Neuronal stem cell (in vitro differentiated cells): ENCODE measurements at regions not wholly inside any gene's neighbourhood (a gene's known extent, or its start where the extent isn't known, plus 50 kb on each side); places are given as distances from the start of the nearest gene placed in this dataset.

Experiments
- DNase-seq: peaks from one replicate; pipeline ENCODE4 v3.0.0-alpha.2; 2013; ENCODE audit warnings: low spot score
- H2AFZ ChIP-seq: one replicate; pipeline ENCODE4 v1.6.1; 2013; ENCODE audit warnings: mild to moderate bottlenecking, low read length, inconsistent platforms
- H2AK5ac ChIP-seq: 2 replicates; pipeline ENCODE4 v1.6.1; 2013; ENCODE audit warnings: low read depth, mild to moderate bottlenecking, inconsistent platforms, low read length, moderate library complexity, mixed read lengths
- H2BK120ac ChIP-seq: 2 replicates; pipeline ENCODE4 v1.6.1; 2013; ENCODE audit warnings: low read depth, mild to moderate bottlenecking, inconsistent platforms, low read length, moderate library complexity, mixed read lengths
- H2BK12ac ChIP-seq: one replicate; pipeline ENCODE4 v1.6.1; 2013; ENCODE audit warnings: low read length, inconsistent platforms
- H2BK15ac ChIP-seq: 2 replicates; pipeline ENCODE4 v1.6.1; 2013; ENCODE audit warnings: mild to moderate bottlenecking, low read length, inconsistent platforms, mixed read lengths
- H2BK5ac ChIP-seq: one replicate; pipeline ENCODE4 v1.6.1; 2013; ENCODE audit warnings: inconsistent platforms, mild to moderate bottlenecking, low read length, moderate library complexity
- H3K14ac ChIP-seq: one replicate; pipeline ENCODE4 v1.6.1; 2013; ENCODE audit warnings: low read length, inconsistent platforms
- H3K18ac ChIP-seq: 2 replicates; pipeline ENCODE4 v1.6.1; 2013; ENCODE audit warnings: low read length, inconsistent platforms
- H3K23ac ChIP-seq: 2 replicates; pipeline ENCODE4 v1.6.1; 2013; ENCODE audit warnings: low read depth, mild to moderate bottlenecking, mixed read lengths, low read length, inconsistent platforms; ENCODE audit not compliant: poor library complexity
- H3K27ac ChIP-seq: replicated peaks from 3 replicates; pipeline ENCODE4 v1.5.1; 2013; ENCODE audit warnings: low read length, inconsistent platforms
- H3K27me3 ChIP-seq, 3 experiments: 2 replicates each; pipeline ENCODE4 v1.6.1; 2013; ENCODE audit warnings: low read length in 3 of 3, mild to moderate bottlenecking in 2 of 3, inconsistent platforms in 1 of 3, low read depth in 1 of 3, mixed read lengths in 1 of 3, moderate library complexity in 1 of 3; ENCODE audit not compliant: control insufficient read depth in 3 of 3, insufficient read depth in 3 of 3
- H3K36me3 ChIP-seq, 2 donors: replicated peaks in 1 of 2; 2 replicates each; pipeline ENCODE4 v1.6.1; 2013; ENCODE audit warnings: low read length in 2 of 2; ENCODE audit not compliant: control insufficient read depth in 2 of 2, insufficient read depth in 2 of 2
- H3K4ac ChIP-seq: 2 replicates; pipeline ENCODE4 v1.6.1; 2013; ENCODE audit warnings: inconsistent platforms, mild to moderate bottlenecking, low read length, moderate library complexity
- H3K4me1 ChIP-seq, 2 donors: 1 replicate in 1 of 2; 2 replicates in 1 of 2; pipeline ENCODE4 v1.6.1; 2013; ENCODE audit warnings: low read length in 2 of 2, low read depth in 1 of 2; ENCODE audit not compliant: control insufficient read depth in 2 of 2, insufficient read depth in 1 of 2
- H3K4me2 ChIP-seq: one replicate; pipeline ENCODE4 v1.6.1; 2013; ENCODE audit warnings: mild to moderate bottlenecking, low read length, inconsistent platforms; ENCODE audit not compliant: insufficient read depth, poor library complexity, severe bottlenecking
- H3K4me3 ChIP-seq, 2 donors: 2 replicates each; pipeline ENCODE4 v1.5.1; 2013; ENCODE audit warnings: low read length in 2 of 2, mild to moderate bottlenecking in 2 of 2, inconsistent platforms in 1 of 2, moderate library complexity in 1 of 2
- H3K79me1 ChIP-seq: one replicate; pipeline ENCODE4 v1.6.1; 2013; ENCODE audit warnings: low read depth, mild to moderate bottlenecking, inconsistent platforms, low read length, moderate library complexity
- H3K9ac ChIP-seq: one replicate; pipeline ENCODE4 v1.6.1; 2013; ENCODE audit warnings: mild to moderate bottlenecking, low read depth, low read length, inconsistent platforms; ENCODE audit not compliant: poor library complexity
- H3K9me3 ChIP-seq, 2 donors: replicated peaks in 1 of 2; 2 replicates each; pipeline versions ENCODE3 to v1.6.1; 2013; ENCODE audit warnings: low read length in 2 of 2, mild to moderate bottlenecking in 2 of 2, inconsistent platforms in 1 of 2, low read depth in 1 of 2, mixed read lengths in 1 of 2, moderate library complexity in 1 of 2; ENCODE audit not compliant: control insufficient read depth in 2 of 2, insufficient read depth in 1 of 2
- H4K8ac ChIP-seq: one replicate; pipeline ENCODE4 v1.6.1; 2013; ENCODE audit warnings: low read depth, mild to moderate bottlenecking, inconsistent platforms, low read length, moderate library complexity
- H4K91ac ChIP-seq: one replicate; pipeline ENCODE4 v1.6.1; 2013; ENCODE audit warnings: low read length, low read depth, mild to moderate bottlenecking, inconsistent platforms; ENCODE audit not compliant: poor library complexity
- WGBS, 2 donors: extraction: QIAGEN DNeasy Blood & Tissue Kit; methylation state at CpG; one replicate each; pipeline ENCODE4 v1.1.7; 2013; ENCODE audit warnings: missing lambda C conversion rate in 2 of 2, mixed read lengths in 1 of 2; ENCODE audit not compliant: insufficient read length in 2 of 2, insufficient replicate concordance in 1 of 2; ENCODE audit errors: extremely low coverage in 2 of 2; 5-methylcytosine and 5-hydroxymethylcytosine counted together

DNA sequence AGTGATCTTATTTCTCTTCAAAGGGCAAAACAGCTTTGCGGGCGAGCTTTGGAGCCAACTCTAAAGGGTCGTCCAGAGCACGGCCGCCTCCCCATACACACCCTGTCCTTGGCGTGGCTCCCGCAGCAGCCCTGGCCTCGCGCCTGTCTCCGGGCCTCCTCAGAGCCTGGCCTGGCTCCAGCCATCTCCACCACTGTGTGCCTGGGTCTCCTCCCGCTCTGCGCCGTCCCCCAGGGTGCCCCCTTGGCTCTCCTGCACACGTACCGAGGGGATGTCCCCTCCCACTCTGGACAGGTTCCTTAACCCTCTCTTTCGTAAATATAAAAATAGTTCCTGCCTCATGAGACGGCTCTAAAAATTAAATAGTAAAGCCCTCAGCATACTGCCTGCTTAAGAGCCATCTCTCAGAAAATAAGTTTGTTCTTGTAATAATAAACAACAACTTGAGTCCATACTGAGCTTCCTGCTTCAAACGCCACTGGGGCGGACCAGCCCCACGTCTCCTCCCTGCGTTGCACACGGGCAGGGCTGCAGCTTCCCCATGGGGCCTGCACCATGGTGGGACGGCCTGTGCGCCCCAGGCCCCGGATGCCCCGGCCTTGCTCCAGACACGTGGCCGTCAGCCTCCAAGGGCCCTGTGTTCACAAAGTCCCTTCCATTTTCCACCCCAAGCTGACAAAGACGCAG lies 226.2 kb downstream of the TTLL2 start:
- Histone ChIP-seq H3K9ac (no peak overlapping the region), H2AFZ (no peak overlapping the region), H3K36me3 (no peaks in the 10 kb centered on the region), H2BK5ac (no peak overlapping the region), H3K4me3 (no peak overlapping the region), H3K23ac (peak overlapping the region; percentile 66), H3K18ac (peak overlapping the region; percentile 69), H3K4me2 (no peak overlapping the region), H3K4ac (no peak overlapping the region), H4K8ac (no peak overlapping the region), H3K79me1 (no peaks in the 10 kb centered on the region), H2AK5ac (peak overlapping the region; percentile 95), H3K27ac (no peak overlapping the region), H3K14ac (peak overlapping the region; percentile 60), H3K4me1 (peaks cover 0 to 9% of the 10 kb centered on the region in 2 donors), H2BK120ac (no peak overlapping the region), H2BK15ac (peak overlapping the region; percentile 79), H2BK12ac (peak overlapping the region; percentile 60), H4K91ac (no peak overlapping the region), H3K9me3 (peaks cover 4% of the 10 kb centered on the region in 2 donors), H3K27me3 (no peaks in the 10 kb centered on the region)
- WGBS, 2 donors, result no CpG with 5 or more reads among the region's 29 CpGs
- no peak for DNase-seq

DNA sequence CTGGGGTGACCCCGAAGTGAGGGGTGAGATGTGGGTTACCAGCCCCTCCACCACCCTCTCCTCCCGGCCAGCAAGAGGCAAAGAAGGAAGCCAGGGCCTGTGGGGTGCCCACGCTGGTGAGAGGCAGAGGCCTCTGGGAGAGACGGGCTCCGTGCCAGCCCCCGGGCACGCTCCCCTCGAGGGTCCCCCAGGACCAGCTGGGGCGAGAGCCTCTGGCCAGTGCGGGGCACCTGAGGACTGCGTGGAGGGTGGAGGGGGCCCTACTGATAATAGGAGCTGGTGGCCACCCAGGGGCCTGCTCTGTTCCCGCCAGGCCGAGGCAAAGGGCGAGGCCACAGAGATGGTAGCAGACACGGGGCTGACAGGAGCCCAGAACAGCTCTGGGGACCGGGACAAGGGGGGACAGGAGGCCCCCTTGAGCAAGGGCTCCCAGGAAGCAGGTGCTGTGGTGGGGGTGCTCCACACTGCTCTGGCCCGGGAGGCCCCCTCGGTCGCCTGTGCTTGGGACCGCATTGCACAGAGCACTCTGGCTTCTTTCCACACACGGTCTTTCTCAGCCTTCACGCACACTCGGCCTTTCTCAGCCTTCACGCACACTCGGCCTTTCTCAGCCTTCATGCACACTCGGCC lies 226.9 kb downstream of the TTLL2 start:
- H3K79me1 ChIP-seq, result no peaks in the 10 kb centered on the region
- H2AFZ ChIP-seq, result no peak overlapping the region
- H3K27me3 ChIP-seq, result no peaks in the 10 kb centered on the region
- peak overlapping the region; percentile 70 for H3K4ac ChIP-seq
- peak overlapping the region; percentile 31 for H3K23ac ChIP-seq
- H2BK12ac ChIP-seq, result peak overlapping the region; percentile 60
- peaks cover 4% of the 10 kb centered on the region in 2 donors for H3K9me3 ChIP-seq
- peak overlapping the region; percentile 49 for H2BK15ac ChIP-seq
- H3K4me3 ChIP-seq, result no peak overlapping the region
- no peak for DNase-seq
- no peak overlapping the region for H3K27ac ChIP-seq
- peak overlapping the region; percentile 25 for H3K14ac ChIP-seq
- no peaks in the 10 kb centered on the region for H3K36me3 ChIP-seq
- H3K4me1 ChIP-seq, result peaks cover 0 to 9% of the 10 kb centered on the region in 2 donors
- H3K18ac ChIP-seq, result peak overlapping the region; percentile 69
- WGBS, 2 donors, result no CpG with 5 or more reads among the region's 26 CpGs
- H3K4me2 ChIP-seq, result no peak overlapping the region
- peak overlapping the region; percentile 21 for H2BK120ac ChIP-seq
- H4K8ac ChIP-seq, result no peak overlapping the region
- no peak overlapping the region for H3K9ac ChIP-seq
- H4K91ac ChIP-seq, result peak overlapping the region; percentile 44
- H2BK5ac ChIP-seq, result peak overlapping the region; percentile 4
- peak overlapping the region; percentile 95 for H2AK5ac ChIP-seq

DNA sequence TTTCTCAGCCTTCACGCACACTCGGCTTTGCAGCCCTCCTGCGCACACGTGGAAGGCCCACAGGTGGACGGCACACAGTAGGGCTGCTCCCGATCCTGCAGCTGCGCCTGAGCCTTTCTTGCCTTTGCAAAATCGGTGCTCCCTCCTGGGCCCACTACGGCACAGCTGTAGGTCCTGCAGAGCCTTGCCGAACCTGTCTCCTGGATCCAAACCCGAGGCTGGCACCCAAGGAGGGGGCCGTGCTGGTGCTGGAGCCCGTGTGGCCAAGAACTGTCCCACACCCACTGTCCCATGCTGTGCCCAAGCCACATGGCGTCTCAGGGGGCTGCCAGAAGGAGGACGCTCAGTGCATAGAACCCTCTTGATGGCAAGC lies 227.4 kb downstream of the TTLL2 start:
- no peak overlapping the region for H3K27ac ChIP-seq
- WGBS, 2 donors, result no CpG with 5 or more reads among the region's 15 CpGs
- no peaks in the 10 kb centered on the region for H3K79me1 ChIP-seq
- no peaks in the 10 kb centered on the region for H3K36me3 ChIP-seq
- H3K4me3 ChIP-seq, result no peak overlapping the region
- no peak overlapping the region for H4K8ac ChIP-seq
- peaks cover 0 to 9% of the 10 kb centered on the region in 2 donors for H3K4me1 ChIP-seq
- peak overlapping the region; percentile 14 for H3K9ac ChIP-seq
- no peak overlapping the region for H2AFZ ChIP-seq
- peak overlapping the region; percentile 69 for H3K18ac ChIP-seq
- H3K23ac ChIP-seq, result peak overlapping the region; percentile 31
- peak overlapping the region; percentile 70 for H3K4ac ChIP-seq
- H2BK120ac ChIP-seq, result peak overlapping the region; percentile 21
- peak overlapping the region; percentile 44 for H4K91ac ChIP-seq
- H3K27me3 ChIP-seq, result no peaks in the 10 kb centered on the region
- no peak for DNase-seq
- H3K4me2 ChIP-seq, result no peak overlapping the region
- peaks cover 4 to 7% of the 10 kb centered on the region in 2 donors for H3K9me3 ChIP-seq
- peak overlapping the region; percentile 49 for H2BK15ac ChIP-seq
- no peak overlapping the region for H2BK12ac ChIP-seq
- H2AK5ac ChIP-seq, result peak overlapping the region; percentile 95
- H3K14ac ChIP-seq, result peak overlapping the region; percentile 25
- peak overlapping the region; percentile 4 for H2BK5ac ChIP-seq

DNA sequence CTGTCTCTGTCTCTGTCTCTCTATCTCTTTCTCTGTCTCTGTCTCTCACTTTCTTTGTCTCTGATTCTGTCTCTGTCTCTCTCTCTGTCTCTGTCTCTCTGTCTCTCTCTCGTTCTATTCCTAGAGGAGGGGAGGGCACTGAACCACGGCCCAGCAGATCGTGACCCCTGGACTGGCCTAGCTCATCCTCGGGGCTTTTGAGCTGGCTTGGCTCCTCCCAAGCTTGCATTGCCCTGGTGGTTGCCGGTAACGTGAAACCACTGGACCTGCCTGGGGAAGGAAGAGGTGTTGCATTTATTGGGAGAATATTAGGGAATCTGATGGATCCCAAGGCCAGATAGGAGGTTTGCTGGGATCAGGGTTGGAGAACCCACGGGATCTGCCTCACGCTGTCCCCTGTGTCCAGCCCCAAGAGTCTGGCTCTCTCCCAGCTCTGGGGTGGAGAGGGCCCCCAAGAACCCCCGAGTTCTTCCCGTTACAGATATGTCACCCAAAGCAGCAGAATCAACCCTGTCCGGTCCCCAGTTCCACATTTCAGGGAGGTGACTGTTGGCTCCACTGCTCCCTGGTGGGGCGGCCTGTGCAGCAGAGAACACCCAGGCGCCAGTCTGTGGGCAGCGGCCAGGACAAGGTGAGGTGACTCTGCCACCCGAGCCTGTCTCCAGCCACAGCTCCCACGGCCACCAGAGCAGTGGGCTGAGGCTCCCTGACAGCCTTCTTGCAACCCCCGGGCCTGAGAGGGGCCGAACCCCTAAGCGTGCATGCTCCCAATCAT lies 228.3 kb downstream of the TTLL2 start:
- no peaks in the 10 kb centered on the region for H3K36me3 ChIP-seq
- no peak for DNase-seq
- no CpG with 5 or more reads among the region's 19 CpGs for WGBS, 2 donors

More for the DNA sequence above, 228.3 kb downstream of the TTLL2 start:
- Histone ChIP-seq H3K27ac (no peak overlapping the region), H4K91ac (no peak overlapping the region), H3K4me2 (no peak overlapping the region), H3K9me3 (peaks cover 4 to 7% of the 10 kb centered on the region in 2 donors), H3K27me3 (no peaks in the 10 kb centered on the region), H2BK12ac (peak overlapping the region; percentile 51), H4K8ac (no peak overlapping the region), H2AK5ac (peak overlapping the region; percentile 21), H3K14ac (no peak overlapping the region), H2BK120ac (no peak overlapping the region), H3K23ac (no peak overlapping the region), H3K4me1 (peaks cover 0 to 11% of the 10 kb centered on the region in 2 donors), H2AFZ (no peak overlapping the region), H3K79me1 (no peaks in the 10 kb centered on the region), H3K9ac (no peak overlapping the region), H2BK15ac (no peak overlapping the region), H2BK5ac (no peak overlapping the region), H3K18ac (peak overlapping the region; percentile 24), H3K4me3 (no peak overlapping the region), H3K4ac (no peak overlapping the region)
